HCT116 (cell line): ENCODE measurements at regions not wholly inside any gene's neighbourhood (a gene's known extent, or its start where the extent isn't known, plus 50 kb on each side); places are given as distances from the start of the nearest gene placed in this dataset.

ENCODE experiments used
- ATAC-seq: fragments of 200-7000 bp; cut with Tn5 transposase; 2 replicates; pipeline ENCODE4 v1.9.1; 2020; ENCODE audit warnings: mild to moderate bottlenecking, moderate library complexity
- BruUV-seq: library from RNA; stranded (reverse); fragments of 400-500 nt; replicated peaks from 2 replicates; lab custom pipeline; 2021; lab: Mats Ljungman, UMichigan
- CTCF ChIA-PET: fragments of 300-600 bp; sonication (Branson Sonifier 250); formaldehyde crosslinking; loops from one replicate; lab custom pipeline; 2021; ENCODE audit warnings: antibody characterized with exemption; lab: Charles Lee
- POLR2A ChIA-PET: fragments of 300-600, 350-600 bp; sonication (Branson Sonifier 250); formaldehyde crosslinking; loops from one replicate; lab custom pipeline; 2021; ENCODE audit warnings: antibody characterized with exemption; lab: Charles Lee
- RAD21 ChIA-PET, 2 experiments: fragments of 300-600 bp; sonication (Branson Sonifier 250); formaldehyde crosslinking; loops; one replicate each; lab custom pipeline; 2023; ENCODE audit warnings: low total read pairs in 2 of 2; ENCODE audit not compliant: uncharacterized antibody in 2 of 2, unreplicated experiment in 2 of 2, low non-redundant PET in 1 of 2; lab: Charles Lee
- DNase-seq: peaks from one replicate; pipeline ENCODE4 v3.0.0-alpha.2; 2010; ENCODE audit warnings: low read depth, low spot score
- H2AFZ ChIP-seq: fragments of 200-600 bp; shearing (Covaris generic), sonication (generic); 2 replicates; pipeline ENCODE4 v1.6.1; 2017; ENCODE audit warnings: low read depth, mixed run types, mixed read lengths, antibody characterized with exemption, low read length; ENCODE audit not compliant: poor library complexity, severe bottlenecking
- H3K27ac ChIP-seq: 2 replicates; pipeline ENCODE4 v1.5.1; 2012; ENCODE audit warnings: low read depth, low read length
- H3K27me3 ChIP-seq: fragments of 200-600 bp; sonication (generic); 2 replicates; pipeline ENCODE4 v1.6.1; 2016; ENCODE audit warnings: mixed run types, low read length, mixed read lengths; ENCODE audit not compliant: insufficient read depth
- H3K36me3 ChIP-seq, 2 experiments: fragments of 200-500 bp in 1 of 2; fragments of 200-600 bp in 1 of 2; sonication (Bioruptor generic) in 1 of 2; sonication (generic) in 1 of 2; 2 replicates each; pipeline versions ENCODE4 v1.5.1 to v1.6.1; 2014 to 2016; ENCODE audit warnings: low read length in 2 of 2, inconsistent platforms in 1 of 2, mixed read lengths in 1 of 2, mixed run types in 1 of 2; ENCODE audit not compliant: insufficient read depth in 2 of 2, control insufficient read depth in 1 of 2
- H3K4me1 ChIP-seq, 2 experiments: fragments of 200-600 bp in 1 of 2; sonication (generic) in 1 of 2; 2 replicates each; pipeline versions ENCODE4 v1.5.1 to v1.6.1; 2012 to 2017; ENCODE audit warnings: low read length in 2 of 2, inconsistent platforms in 1 of 2, mild to moderate bottlenecking in 1 of 2, mixed read lengths in 1 of 2, mixed run types in 1 of 2, moderate library complexity in 1 of 2; ENCODE audit not compliant: insufficient read depth in 2 of 2, control insufficient read depth in 1 of 2
- H3K4me2 ChIP-seq: fragments of 200-600 bp; sonication (generic); 2 replicates; pipeline ENCODE4 v1.6.1; 2017; ENCODE audit warnings: mixed run types, low read length, mixed read lengths
- H3K4me3 ChIP-seq, 2 experiments: fragments of 200-600 bp in 1 of 2; sonication (generic) in 1 of 2; replicated peaks in 1 of 2; 2 replicates each; pipeline ENCODE4 v1.5.1; 2011 to 2016; ENCODE audit warnings: low read length in 2 of 2, control low read depth in 1 of 2, low read depth in 1 of 2, mild to moderate bottlenecking in 1 of 2, mixed read lengths in 1 of 2, mixed run types in 1 of 2
- H3K79me2 ChIP-seq: fragments of 200-600 bp; sonication (generic); 2 replicates; pipeline ENCODE4 v1.6.1; 2017; ENCODE audit warnings: mild to moderate bottlenecking, mixed run types, low read length, moderate library complexity, mixed read lengths; ENCODE audit not compliant: insufficient read depth
- H3K9ac ChIP-seq: fragments of 200-600 bp; sonication (generic); 2 replicates; pipeline ENCODE4 v1.6.1; 2016; ENCODE audit warnings: low read length, mixed read lengths
- H3K9me2 ChIP-seq: fragments of 200-600 bp; sonication (generic), shearing (Covaris generic); 2 replicates; pipeline ENCODE4 v1.6.1; 2017; ENCODE audit warnings: mixed run types, mild to moderate bottlenecking, moderate library complexity; ENCODE audit not compliant: insufficient read depth
- H3K9me3 ChIP-seq, 2 experiments: fragments of 200-500 bp in 1 of 2; fragments of 200-600 bp in 1 of 2; sonication (Bioruptor generic) in 1 of 2; sonication (generic) in 1 of 2; 2 replicates each; pipeline ENCODE4 v1.6.1; 2014 to 2017; ENCODE audit warnings: low read length in 2 of 2, mixed read lengths in 2 of 2, inconsistent platforms in 1 of 2, low read depth in 1 of 2, mild to moderate bottlenecking in 1 of 2, mixed run types in 1 of 2, moderate library complexity in 1 of 2; ENCODE audit not compliant: control insufficient read depth in 1 of 2, insufficient read depth in 1 of 2
- H4K20me1 ChIP-seq: fragments of 200-600 bp; sonication (generic), shearing (Covaris generic); 2 replicates; pipeline ENCODE4 v1.6.1; 2017; ENCODE audit warnings: mixed run types, mild to moderate bottlenecking, moderate library complexity; ENCODE audit not compliant: insufficient read depth
- CBX3 ChIP-seq: IDR thresholded peaks from 2 replicates; pipeline ENCODE4 v1.6.1; 2012; ENCODE audit warnings: low read depth
- ELF1 ChIP-seq: IDR thresholded peaks from 2 replicates; pipeline ENCODE4 v1.6.1; 2012; ENCODE audit warnings: low read depth, borderline replicate concordance
- EZH2phosphoT487 ChIP-seq: fragments of 200-600 bp; IDR thresholded peaks from 2 replicates; pipeline ENCODE4 v1.6.1; 2018; ENCODE audit warnings: antibody characterized with exemption, borderline replicate concordance
- JUND ChIP-seq: IDR thresholded peaks from 2 replicates; pipeline ENCODE4 v1.6.1; 2012
- POLR2AphosphoS5 ChIP-seq: IDR thresholded peaks from 2 replicates; pipeline ENCODE4 v1.6.1; 2011; ENCODE audit warnings: mild to moderate bottlenecking, low read depth, low read length, moderate library complexity
- RAD21 ChIP-seq: IDR thresholded peaks from 2 replicates; pipeline ENCODE4 v1.6.1; 2012; ENCODE audit warnings: low read depth, mild to moderate bottlenecking
- SP1 ChIP-seq: IDR thresholded peaks from 2 replicates; pipeline ENCODE4 v1.6.1; 2012; ENCODE audit warnings: low read depth
- SRF ChIP-seq: IDR thresholded peaks from 2 replicates; pipeline ENCODE4 v1.6.1; 2012; ENCODE audit warnings: low read depth
- TCF7L2 ChIP-seq: IDR thresholded peaks from 2 replicates; pipeline ENCODE4 v1.7.0; 2011; ENCODE audit warnings: borderline replicate concordance, inconsistent platforms; ENCODE audit not compliant: insufficient read depth, insufficient read length; ENCODE audit errors: extremely low read depth
- YY1 ChIP-seq: IDR thresholded peaks from 2 replicates; pipeline ENCODE4 v1.6.1; 2011; ENCODE audit warnings: low read length, low read depth, moderate library complexity, mild to moderate bottlenecking; ENCODE audit not compliant: insufficient replicate concordance; ENCODE audit errors: extremely low read depth
- ZNF274 ChIP-seq: fragments of 200-500 bp; sonication (Bioruptor generic); IDR thresholded peaks from 2 replicates; pipeline ENCODE4 v1.6.1; 2014; ENCODE audit warnings: mild to moderate bottlenecking, low read depth, low read length, inconsistent platforms
- intact Hi-C: fragments of 100-400 bp; cut with micrococcal nuclease; formaldehyde crosslinking; loops from 2 replicates; pipeline ENCODE4 v1.10.0; 2022
- TF ChIP-seq, protein P1 (sequence below): IDR thresholded peaks from 2 replicates; pipeline ENCODE4 v1.6.1; 2012
- TF ChIP-seq, protein P2 (sequence below): IDR thresholded peaks from 2 replicates; pipeline ENCODE4 v1.6.1; 2012
- TF ChIP-seq, protein P3 (sequence below): IDR thresholded peaks from 2 replicates; pipeline ENCODE4 v1.6.1; 2012; ENCODE audit warnings: low read depth

DNA sequence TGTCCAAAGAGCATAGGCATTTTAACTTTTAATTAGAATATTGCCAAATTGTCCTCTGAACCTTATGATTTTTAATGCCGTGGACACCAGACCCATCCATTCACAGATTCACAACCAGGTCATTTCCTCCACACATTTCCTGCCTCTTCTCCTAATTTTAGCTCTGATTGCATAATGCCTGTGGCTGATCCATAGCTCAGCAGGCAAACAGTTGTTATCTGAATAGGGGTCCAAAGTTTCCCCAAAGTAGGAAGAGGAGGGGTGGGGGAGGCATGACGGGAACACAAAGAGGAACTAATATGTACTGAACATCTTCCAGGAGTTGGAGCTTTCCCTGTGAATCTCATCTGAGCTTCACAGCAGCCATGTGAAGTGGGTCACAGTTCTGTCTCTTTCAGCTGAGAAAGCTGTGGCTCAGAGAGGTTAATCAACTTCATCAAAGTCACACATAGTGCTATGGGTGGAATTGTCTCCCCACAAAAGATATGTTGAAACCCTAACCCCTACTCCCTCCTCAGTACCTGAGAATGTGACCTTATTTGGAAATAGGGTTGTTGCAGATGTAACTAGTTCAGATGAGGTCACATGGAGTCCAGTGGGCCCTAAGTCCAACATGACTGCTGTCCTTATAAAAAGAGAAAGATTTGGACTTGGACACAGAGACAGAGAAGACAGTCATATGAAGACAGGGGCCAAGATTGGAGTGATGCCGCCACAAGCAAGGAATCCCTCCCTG is 106.7 kb upstream of the AGBL1 start:
- Histone ChIP-seq H3K79me2 (no peaks in the 10 kb centered on the region), H3K9ac (no peak overlapping the region), H3K4me3 (no peak overlapping the region), H4K20me1 (no peaks in the 10 kb centered on the region), H3K36me3 (no peaks in the 10 kb centered on the region), H3K27me3 (0 out of 2 replicates have a peak, but pooled peaks cover 14% of the 10 kb centered on the region), H3K4me1 (no peaks in the 10 kb centered on the region), H3K27ac (no peak overlapping the region), H3K9me3 (no peaks in the 10 kb centered on the region), H3K4me2 (no peak overlapping the region), H2AFZ (no peak overlapping the region), H3K9me2 (no peaks in the 10 kb centered on the region)
- POLR2A ChIA-PET, result no interaction called here
- CTCF ChIA-PET, result no interaction called here
- BruUV-seq, result no TSS peak
- DNase-seq (no peak), ATAC-seq (no peak)
- TF ChIP-seq YY1, result no peak
- TF ChIP-seq, protein P1, sequence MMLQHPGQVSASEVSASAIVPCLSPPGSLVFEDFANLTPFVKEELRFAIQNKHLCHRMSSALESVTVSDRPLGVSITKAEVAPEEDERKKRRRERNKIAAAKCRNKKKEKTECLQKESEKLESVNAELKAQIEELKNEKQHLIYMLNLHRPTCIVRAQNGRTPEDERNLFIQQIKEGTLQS, result no peak
- TF ChIP-seq, protein P2, sequence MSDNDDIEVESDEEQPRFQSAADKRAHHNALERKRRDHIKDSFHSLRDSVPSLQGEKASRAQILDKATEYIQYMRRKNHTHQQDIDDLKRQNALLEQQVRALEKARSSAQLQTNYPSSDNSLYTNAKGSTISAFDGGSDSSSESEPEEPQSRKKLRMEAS, result no peak
- no peak for TF ChIP-seq CBX3
- TF ChIP-seq TCF7L2, result no peak
- no peak for TF ChIP-seq SP1
- RAD21 ChIA-PET, result no interaction called here
- intact Hi-C loops, result no loop called here

DNA sequence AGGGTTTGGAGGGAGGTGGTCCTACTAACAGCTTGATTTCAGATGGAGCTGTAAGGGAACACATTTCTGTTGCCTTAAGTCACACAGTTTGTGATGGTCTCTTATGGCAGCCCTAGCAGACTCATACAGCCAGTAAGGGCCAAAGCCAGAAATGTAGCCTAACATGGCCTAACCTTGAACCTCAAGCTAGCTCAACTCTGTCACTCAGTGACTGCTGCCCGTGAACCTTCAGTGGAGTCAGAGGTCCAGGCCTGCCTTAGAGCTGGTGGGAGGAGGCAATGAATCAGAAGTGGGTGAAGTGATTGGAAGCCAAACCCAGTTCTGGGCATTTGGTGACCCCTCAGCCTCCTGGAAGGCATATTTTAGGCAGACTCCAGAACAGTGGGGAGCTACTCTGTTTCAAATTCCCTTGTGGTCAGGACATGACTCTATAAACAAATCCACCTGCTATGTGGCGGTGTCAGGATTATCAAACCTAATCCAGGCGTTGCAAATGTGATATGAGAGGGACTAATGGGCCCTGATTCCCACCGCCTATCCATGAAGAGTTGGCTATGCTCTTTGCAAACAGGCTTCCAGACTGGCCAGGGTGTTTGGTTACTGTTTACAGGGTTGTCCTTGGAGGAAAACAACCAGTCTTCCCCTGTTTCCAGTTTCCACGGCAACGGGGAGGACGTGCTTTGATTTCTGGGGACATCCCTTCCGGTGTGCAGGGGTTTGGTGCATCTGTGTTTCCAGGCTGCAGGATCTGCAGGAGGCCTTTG is 105.9 kb upstream of the AGBL1 start:
- no TSS peak for BruUV-seq
- no peaks in the 10 kb centered on the region for H4K20me1 ChIP-seq
- H3K27me3 ChIP-seq, result 0 out of 2 replicates have a peak, but pooled peaks cover 14% of the 10 kb centered on the region
- H3K9ac ChIP-seq, result no peak overlapping the region
- H3K4me2 ChIP-seq, result no peak overlapping the region
- H3K9me2 ChIP-seq, result no peaks in the 10 kb centered on the region
- DNase-seq (no peak), ATAC-seq (no peak)
- H3K4me3 ChIP-seq, result no peak overlapping the region
- H3K27ac ChIP-seq, result no peak overlapping the region
- H3K9me3 ChIP-seq, result no peaks in the 10 kb centered on the region
- H3K36me3 ChIP-seq, result no peaks in the 10 kb centered on the region
- H3K79me2 ChIP-seq, result no peaks in the 10 kb centered on the region
- H2AFZ ChIP-seq, result no peak overlapping the region
- ChIA-PET RAD21 (no interaction called here), POLR2A (no interaction called here), CTCF (no interaction called here)
- intact Hi-C loops, result no loop called here
- no peaks in the 10 kb centered on the region for H3K4me1 ChIP-seq
- no peak for TF ChIP-seq SRF
- TF ChIP-seq SP1, result no peak
- no peak for TF ChIP-seq YY1
- TF ChIP-seq CBX3, result no peak
- TF ChIP-seq ELF1, result no peak
- no peak for TF ChIP-seq EZH2phosphoT487
- no peak for TF ChIP-seq JUND
- no peak for TF ChIP-seq ZNF274
- no peak for TF ChIP-seq RAD21
- no peak for TF ChIP-seq POLR2AphosphoS5
- no peak for TF ChIP-seq TCF7L2
- TF ChIP-seq, protein P3, sequence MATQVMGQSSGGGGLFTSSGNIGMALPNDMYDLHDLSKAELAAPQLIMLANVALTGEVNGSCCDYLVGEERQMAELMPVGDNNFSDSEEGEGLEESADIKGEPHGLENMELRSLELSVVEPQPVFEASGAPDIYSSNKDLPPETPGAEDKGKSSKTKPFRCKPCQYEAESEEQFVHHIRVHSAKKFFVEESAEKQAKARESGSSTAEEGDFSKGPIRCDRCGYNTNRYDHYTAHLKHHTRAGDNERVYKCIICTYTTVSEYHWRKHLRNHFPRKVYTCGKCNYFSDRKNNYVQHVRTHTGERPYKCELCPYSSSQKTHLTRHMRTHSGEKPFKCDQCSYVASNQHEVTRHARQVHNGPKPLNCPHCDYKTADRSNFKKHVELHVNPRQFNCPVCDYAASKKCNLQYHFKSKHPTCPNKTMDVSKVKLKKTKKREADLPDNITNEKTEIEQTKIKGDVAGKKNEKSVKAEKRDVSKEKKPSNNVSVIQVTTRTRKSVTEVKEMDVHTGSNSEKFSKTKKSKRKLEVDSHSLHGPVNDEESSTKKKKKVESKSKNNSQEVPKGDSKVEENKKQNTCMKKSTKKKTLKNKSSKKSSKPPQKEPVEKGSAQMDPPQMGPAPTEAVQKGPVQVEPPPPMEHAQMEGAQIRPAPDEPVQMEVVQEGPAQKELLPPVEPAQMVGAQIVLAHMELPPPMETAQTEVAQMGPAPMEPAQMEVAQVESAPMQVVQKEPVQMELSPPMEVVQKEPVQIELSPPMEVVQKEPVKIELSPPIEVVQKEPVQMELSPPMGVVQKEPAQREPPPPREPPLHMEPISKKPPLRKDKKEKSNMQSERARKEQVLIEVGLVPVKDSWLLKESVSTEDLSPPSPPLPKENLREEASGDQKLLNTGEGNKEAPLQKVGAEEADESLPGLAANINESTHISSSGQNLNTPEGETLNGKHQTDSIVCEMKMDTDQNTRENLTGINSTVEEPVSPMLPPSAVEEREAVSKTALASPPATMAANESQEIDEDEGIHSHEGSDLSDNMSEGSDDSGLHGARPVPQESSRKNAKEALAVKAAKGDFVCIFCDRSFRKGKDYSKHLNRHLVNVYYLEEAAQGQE, result no peak
